ENCODE measurements at regions not wholly inside any gene's neighbourhood (a gene's known extent, or its start where the extent isn't known, plus 50 kb on each side); places are given as distances from the start of the nearest gene placed in this dataset.
"Not testable (repeated sequence)": the region's sequence is repeated elsewhere in the genome, so short reads cannot be mapped to it uniquely, and the experiment has no call there.

DNA sequence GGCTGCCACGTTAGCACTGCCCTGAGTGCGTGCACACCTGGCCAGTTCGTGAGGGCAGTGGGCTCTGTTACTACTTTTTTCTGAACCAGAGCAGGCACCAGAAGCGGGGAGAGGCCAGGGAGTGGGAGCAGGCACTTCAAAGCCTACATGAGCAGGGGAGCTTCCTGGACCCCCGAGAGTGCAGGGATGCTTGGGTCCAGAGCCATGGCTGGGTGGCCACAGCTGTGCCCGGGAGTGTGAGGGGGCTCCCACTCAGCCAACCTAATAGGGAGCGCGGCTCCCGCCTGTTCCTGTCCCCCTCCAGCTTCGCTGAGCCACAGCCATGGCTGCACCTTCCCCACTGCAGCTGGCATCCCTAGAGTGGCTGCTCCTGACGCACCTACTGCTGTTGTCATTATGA lies 1423.3 kb downstream of the SI start:
- no peak for DNase-seq (ENCODE audit: low read depth)

GRCh38 chr3:163644172-163644571 lies 1434.1 kb downstream of the SI start:
- DNase-seq (ENCODE audit: low read depth) = no peak

- no peak for DNase-seq (ENCODE audit: low read depth)
Observed at GRCh38 chr3:163632722-163633121, 1445.6 kb downstream of the SI start.

DNA sequence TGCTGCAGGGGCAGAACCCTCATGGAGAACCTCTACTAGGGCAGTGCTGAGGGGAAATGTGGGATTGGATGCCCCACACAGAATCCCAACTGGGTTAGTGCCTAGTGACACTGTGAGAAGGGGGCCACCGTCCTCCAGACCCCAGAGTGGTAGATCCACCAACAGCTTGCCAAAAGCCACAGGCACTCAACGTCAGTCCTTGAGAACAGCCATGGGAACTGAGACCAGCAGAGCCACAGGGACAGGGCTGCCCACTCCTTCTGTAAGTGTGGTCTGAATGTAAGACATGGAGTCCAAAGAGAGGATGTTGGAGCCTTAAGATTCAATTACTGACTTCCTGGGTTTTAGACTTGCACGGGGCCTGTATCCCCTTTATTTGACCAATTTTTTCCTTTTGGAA lies 1451.5 kb downstream of the SI start:
- DNase-seq (ENCODE audit: low read depth) = no peak

GRCh38 chr3:163622384-163622783 lies 1455.9 kb downstream of the SI start:
- no peak for DNase-seq (ENCODE audit: low read depth)

- DNase-seq (ENCODE audit: low read depth) = no peak
Observed at GRCh38 chr3:163614886-163615285, 1463.4 kb downstream of the SI start.

- no peak for DNase-seq (ENCODE audit: low read depth)
Observed at GRCh38 chr3:163605915-163606314, 1472.4 kb downstream of the SI start.

- no peak for DNase-seq (ENCODE audit: low read depth)
Observed at GRCh38 chr3:163601426-163601825, 1476.9 kb downstream of the SI start.

DNA sequence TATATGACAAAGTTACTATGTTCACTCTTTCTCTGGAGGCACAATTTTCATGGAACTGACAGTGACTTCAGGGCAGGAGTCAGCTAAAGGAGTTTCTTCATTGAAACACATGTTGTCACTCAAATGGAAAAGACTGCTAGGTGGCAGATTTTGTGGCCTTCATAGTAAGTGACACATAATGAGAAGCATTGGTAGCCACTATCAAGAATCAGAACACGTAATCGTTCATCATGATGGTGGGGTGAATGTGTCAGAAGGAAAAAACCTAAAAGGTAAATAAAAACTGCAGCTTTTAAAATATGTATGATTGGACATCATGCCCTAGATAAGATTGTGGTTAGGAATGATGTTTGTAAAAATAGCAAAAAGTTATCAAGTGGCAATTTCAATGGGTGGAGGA lies 1491.0 kb downstream of the SI start:
- no peak for DNase-seq (ENCODE audit: low read depth)

- no peak for DNase-seq (ENCODE audit: low read depth)
Observed at GRCh38 chr3:163582967-163583366, 1495.3 kb downstream of the SI start.

GRCh38 chr3:163577271-163577670 lies 1501.0 kb downstream of the SI start:
- DNase-seq (ENCODE audit: low read depth) = no peak

DNA sequence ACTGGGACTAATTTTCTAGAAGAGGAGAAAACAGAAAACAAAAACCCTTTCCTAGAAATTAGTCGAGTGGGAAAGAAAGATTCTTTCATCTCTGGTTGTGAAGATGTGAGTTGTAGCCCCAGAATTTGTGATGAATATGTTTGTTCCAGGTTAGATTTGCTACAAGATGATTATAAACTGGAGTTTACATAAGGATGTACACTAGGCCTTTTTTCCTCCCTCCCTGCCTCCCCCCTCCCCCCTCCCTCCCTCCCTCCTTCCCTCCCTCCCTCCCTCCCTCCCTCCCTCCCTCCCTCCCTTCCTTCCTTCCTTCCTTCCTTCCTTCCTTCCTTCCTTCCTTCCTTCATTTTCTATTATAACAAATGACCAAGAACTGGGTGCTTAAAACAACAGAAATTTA lies 1502.0 kb downstream of the SI start:
- no peak for DNase-seq (ENCODE audit: low read depth)

DNA sequence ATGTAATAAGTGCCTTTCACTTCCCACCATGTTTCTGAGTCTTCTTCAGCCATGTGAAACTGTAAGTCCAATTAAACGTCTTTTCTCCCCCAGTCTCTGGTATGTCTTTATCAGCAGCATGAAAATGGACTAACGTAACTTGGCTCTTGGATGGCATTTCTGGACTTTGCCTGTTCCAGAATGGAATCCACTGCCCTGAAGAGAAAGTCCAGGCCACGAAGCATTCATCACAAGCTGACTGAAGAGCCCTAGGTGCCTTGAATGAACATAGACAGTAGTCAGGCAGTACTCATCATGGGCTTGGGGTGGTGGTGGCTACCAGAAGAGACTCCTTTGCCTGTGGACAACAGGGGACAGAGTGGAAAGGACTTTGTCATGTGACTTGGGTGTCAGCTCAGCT lies 1505.0 kb downstream of the SI start:
- DNase-seq (ENCODE audit: low read depth) = no peak

DNA sequence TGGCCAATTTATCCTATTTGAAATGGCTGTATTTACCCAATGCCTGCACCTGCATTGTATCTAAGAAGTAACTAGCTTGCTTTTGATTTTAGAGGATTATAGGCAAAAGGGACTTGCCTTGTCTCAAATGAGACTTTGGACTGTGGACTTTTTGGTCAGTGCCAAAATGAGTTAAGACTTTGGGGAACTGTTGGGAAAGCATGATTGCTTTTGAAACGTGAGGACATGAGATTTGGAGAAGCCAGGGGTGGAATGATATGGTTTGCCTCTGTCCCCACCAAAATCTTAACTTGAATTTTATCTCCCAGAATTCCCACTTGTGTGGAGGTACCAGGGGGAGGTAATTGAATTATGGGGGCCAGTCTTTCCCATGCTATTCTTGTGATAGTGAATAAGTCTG lies 1505.4 kb downstream of the SI start:
- no peak for DNase-seq (ENCODE audit: low read depth)

DNA sequence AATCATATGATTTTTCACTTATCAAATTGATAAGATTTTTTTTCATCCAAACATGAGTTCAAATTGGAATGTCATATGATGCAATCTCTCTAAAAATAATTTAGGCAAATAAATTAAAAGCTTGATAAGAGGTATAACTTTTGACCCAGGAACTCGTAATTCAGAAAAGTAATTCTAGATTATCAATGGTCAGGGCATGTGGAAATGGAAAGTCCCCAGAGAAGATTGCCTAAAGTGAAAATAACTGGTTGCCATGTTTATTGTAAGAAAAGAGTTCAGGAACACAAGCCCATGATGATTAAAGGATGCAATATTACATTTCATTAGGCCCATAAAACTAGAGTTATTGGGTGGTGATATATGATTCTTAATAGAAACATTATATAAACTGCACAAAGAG lies 1514.8 kb downstream of the SI start:
- DNase-seq (ENCODE audit: low read depth) = no peak

DNA sequence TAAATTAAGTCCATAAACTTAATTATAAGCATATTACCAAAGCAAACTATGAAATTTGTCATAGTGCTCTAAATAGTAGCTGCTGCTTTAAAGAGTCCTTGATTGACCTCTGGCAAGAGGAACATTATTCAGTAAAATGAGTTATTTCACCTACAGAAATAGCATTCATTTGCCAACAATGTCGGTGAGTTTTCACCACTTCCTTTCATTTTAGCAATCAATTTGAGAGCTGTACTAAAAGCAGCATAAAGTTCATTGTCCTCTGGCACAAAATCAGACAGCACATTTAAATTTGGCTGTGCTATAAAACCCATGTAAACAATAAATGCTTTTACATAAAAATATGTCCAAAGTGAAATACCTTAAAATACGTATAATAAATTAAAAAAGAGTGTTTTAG lies 1515.7 kb downstream of the SI start:
- no peak for DNase-seq (ENCODE audit: low read depth)

DNA sequence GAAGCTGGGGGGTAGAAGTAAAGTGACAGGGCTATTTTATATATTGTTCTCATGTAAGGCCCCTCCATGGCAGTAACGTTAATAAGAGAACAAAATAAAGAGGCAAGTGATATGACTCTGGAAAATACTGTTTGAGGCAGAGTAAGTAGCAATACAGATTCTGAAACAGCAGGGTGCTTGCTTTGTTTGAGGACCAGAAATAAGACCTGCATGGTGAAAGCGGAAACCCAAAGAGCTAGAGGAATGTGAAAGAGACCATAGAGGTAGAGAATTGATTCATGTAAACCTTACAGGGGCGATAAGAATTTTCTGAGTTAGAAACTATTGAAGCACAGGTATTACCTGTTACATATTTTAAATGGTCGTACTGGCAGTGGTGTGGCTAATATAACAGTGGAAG lies 1517.1 kb downstream of the SI start:
- DNase-seq (ENCODE audit: low read depth) = no peak

GRCh38 chr3:163560459-163560858 lies 1517.8 kb downstream of the SI start:
- no peak for DNase-seq (ENCODE audit: low read depth)

DNA sequence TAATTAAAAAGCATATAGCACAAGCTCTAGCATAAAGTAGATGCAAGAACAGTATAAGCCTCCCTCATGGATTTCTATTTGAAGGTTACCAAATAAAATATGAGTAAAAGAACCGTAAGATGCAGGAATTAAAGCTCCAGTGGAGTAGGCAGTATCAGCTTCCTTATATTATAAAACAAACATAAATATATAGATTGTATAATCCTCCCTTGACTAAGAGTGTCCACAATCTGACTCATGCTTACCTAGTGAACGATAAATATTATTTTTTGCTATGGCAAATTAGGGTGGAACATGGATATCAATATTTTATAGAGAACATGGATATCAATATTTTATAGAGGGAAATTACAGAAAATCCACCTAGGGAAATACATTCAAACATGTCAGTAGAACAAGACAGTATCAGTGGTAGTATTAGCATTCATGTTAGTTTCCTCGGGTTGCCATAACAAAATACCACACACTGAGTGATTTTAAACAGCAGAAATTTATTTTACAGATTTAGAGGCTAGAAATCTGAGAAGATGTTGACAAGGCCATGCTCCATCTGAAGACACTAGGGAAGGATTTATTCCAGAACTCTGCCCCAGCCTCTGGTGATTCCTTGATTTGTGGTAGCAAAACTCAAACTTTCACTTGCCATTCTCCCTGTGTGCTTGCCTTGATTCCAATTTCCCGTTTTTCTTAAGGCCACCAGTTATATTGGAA lies 1521.3 kb downstream of the SI start:
- no peak for DNase-seq (ENCODE audit: low read depth)

GRCh38 chr3:163555918-163556317 lies 1522.4 kb downstream of the SI start:
- no peak for DNase-seq (ENCODE audit: low read depth)

- DNase-seq (ENCODE audit: low read depth) = no peak
Observed at GRCh38 chr3:163552659-163552966, 1525.7 kb downstream of the SI start.

- not testable (repeated sequence) for DNase-seq (ENCODE audit: low read depth)
Observed at GRCh38 chr3:163551915-163552658, 1526.2 kb downstream of the SI start.

- no peak for DNase-seq (ENCODE audit: low read depth)
Observed at GRCh38 chr3:163548015-163548414, 1530.3 kb downstream of the SI start.

Measured in stromal cell of bone marrow (primary cell).